ENCODE measurements at regions not wholly inside any gene's neighbourhood (a gene's known extent, or its start where the extent isn't known, plus 50 kb on each side); places are given as distances from the start of the nearest gene placed in this dataset.
"Not testable (repeated sequence)": the region's sequence is repeated elsewhere in the genome, so short reads cannot be mapped to it uniquely, and the experiment has no call there.

DNA sequence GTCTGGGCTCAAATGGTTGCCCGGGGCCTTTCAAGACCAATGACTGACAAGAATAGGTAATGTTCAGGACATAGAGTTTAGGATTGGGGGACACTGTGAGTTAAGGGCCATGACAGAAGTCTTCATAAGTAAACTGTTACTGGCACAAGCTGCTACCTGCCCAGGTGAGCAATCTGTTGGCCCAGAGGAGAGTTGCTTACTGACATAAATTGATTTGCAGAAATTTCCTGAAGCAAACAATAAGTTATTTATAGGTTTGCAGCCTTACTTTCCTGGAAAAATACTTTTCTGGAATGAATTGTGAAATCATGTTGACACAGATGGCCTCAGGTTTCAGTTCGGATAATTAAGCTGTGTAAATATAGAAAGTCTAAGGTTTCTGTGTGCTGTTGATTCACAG lies 202.8 kb upstream of the C1QTNF3 start:
- not testable (repeated sequence) for DNase-seq; ATAC-seq; H3K27me3 Mint-ChIP-seq; H3K36me3 Mint-ChIP-seq (ENCODE audit: low read depth); H3K4me1 Mint-ChIP-seq; H3K9me3 ChIP-seq (ENCODE audit: control insufficient read depth, low read length, poor library complexity, severe bottlenecking)
- Mint-ChIP-seq H3K27ac (peak overlapping the region; percentile 45), H3K4me3 (peak overlapping the region; percentile 73)

DNA sequence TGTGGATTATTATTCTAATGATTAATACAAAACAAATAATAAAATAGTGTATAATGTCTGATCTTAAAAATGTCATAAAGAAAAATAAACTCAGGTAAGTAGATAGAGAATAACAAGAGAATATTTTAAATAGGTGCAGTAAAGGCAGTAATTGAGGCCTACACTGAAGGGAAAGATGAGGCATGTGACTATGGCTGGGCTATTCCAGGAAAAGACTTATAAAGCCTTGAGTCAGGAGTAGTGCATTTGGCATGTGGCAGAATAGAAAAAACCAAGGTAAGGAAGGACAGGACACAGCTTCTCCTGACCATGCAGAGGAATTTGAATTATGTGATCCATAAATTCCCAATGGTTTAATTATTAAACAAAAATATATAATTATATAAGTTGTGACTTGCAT lies 215.6 kb upstream of the C1QTNF3 start:
- H3K27me3 Mint-ChIP-seq; H3K9me3 ChIP-seq (ENCODE audit: control insufficient read depth, low read length, poor library complexity, severe bottlenecking); ATAC-seq; DNase-seq; H3K4me3 Mint-ChIP-seq; H3K4me1 Mint-ChIP-seq; H3K36me3 Mint-ChIP-seq (ENCODE audit: low read depth); H3K27ac Mint-ChIP-seq: not testable (repeated sequence)

DNA sequence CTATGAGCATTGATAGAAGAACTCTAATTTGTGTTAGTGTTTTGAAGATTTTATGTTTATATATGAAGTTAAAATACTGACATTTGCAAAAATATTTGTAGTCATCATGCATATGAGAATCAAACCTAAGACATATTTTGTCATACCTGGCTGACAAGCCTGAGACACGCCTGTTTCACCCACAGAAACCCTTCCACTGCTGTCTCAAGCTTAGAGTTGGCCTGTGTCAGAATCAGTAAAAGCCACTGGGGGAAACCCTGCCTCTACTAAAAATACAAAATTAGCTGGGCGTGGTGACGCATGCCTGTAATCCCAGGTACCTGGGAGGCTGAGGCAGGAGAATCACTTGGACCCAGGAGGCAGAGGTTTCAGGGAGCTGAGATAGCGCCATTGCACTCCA lies 218.0 kb upstream of the C1QTNF3 start:
- H3K27ac Mint-ChIP-seq; H3K36me3 Mint-ChIP-seq (ENCODE audit: low read depth); H3K27me3 Mint-ChIP-seq; DNase-seq; ATAC-seq; H3K9me3 ChIP-seq (ENCODE audit: control insufficient read depth, low read length, poor library complexity, severe bottlenecking); H3K4me1 Mint-ChIP-seq; H3K4me3 Mint-ChIP-seq: not testable (repeated sequence)

DNA sequence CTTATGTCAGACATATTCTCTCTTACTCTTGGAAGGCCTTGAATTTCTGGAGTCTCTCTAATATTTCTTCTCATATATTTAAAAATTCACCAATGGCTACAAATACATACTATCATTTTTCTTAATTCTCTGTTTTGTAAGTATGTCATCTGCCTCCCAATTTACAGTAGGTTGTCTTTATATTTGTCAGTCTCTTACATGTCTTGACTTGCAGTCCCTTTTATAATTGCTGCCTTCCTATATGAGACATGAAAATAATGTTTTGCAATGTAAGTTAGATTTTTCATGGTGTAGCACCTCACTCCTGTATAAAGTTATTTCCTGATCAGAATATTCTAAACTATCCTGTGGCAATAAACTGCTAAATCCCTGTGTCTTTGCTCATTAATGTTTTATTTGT lies 223.1 kb upstream of the C1QTNF3 start:
- H3K27me3 Mint-ChIP-seq; H3K9me3 ChIP-seq (ENCODE audit: control insufficient read depth, low read length, poor library complexity, severe bottlenecking); H3K4me1 Mint-ChIP-seq; H3K36me3 Mint-ChIP-seq (ENCODE audit: low read depth); ATAC-seq; H3K4me3 Mint-ChIP-seq; DNase-seq; H3K27ac Mint-ChIP-seq: not testable (repeated sequence)

DNA sequence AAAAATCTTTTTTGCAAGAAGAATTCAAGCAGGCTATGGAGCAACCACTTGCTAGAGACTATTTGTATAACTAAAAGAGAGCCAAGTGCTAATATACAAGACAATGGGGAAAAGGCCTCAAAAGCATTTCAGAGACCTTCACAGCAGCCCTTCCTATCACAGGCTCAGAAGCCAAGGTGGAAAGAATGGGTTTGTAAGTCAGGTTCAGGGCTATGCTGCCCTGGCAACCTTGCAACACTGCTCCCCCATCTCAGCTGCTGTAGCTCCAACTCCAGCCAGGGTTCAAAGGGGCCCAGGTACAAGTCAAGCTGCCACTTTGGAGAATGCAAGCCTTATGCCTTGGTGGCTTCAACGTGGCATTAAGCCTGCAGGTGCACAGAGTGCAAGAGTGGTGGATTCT lies 253.7 kb upstream of the C1QTNF3 start:
- not testable (repeated sequence) for H3K36me3 Mint-ChIP-seq (ENCODE audit: low read depth); H3K27me3 Mint-ChIP-seq; H3K9me3 ChIP-seq (ENCODE audit: control insufficient read depth, low read length, poor library complexity, severe bottlenecking); H3K4me3 Mint-ChIP-seq; H3K4me1 Mint-ChIP-seq; H3K27ac Mint-ChIP-seq; ATAC-seq; DNase-seq

DNA sequence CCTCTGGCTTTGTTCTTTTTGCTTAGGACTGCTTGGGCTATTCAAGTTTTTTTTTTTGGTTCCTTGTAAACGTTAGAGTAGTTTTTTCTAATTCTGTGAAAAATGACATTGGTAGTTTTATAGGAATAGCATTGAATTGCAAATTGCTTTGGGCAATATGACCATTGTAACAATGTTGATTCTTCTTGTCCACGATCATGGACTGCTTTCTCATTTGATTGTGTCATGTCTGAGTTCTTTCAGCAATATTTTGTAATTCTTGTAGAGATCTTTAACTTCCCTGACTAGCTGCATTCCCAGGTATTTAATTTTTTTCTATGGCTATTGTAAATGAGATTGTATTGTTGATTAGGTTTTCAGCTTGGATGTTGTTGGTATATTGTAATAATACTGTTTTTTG lies 286.2 kb upstream of the C1QTNF3 start:
- not testable (repeated sequence) for H3K9me3 ChIP-seq (ENCODE audit: control insufficient read depth, low read length, poor library complexity, severe bottlenecking); H3K4me1 Mint-ChIP-seq; H3K27me3 Mint-ChIP-seq; H3K36me3 Mint-ChIP-seq (ENCODE audit: low read depth); DNase-seq; H3K4me3 Mint-ChIP-seq; H3K27ac Mint-ChIP-seq; ATAC-seq

DNA sequence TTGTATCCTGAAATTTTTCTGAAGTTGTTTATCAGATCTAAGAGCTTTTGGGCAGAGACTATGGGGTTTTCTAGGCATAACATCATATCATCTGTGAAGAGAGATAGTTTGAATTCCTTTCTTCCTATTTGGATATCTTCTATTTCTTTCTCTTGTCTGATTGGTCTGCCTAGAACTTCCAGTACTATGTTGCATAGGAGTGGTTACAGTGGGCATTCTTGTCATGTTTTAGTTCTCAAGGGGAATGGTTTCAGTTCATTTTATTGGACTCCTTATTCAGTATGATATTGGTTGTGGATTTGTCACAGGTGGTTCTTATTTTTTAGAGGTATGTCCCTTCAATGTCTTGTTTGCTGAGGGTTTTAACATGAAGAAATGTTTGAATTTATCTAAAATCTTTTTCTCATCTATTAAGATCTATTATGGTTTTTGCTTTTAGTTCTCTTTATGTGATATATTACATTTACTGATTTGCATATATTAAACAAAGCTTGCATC lies 286.6 kb upstream of the C1QTNF3 start:
- H3K4me3 Mint-ChIP-seq; H3K36me3 Mint-ChIP-seq (ENCODE audit: low read depth); ATAC-seq; DNase-seq; H3K9me3 ChIP-seq (ENCODE audit: control insufficient read depth, low read length, poor library complexity, severe bottlenecking); H3K4me1 Mint-ChIP-seq; H3K27ac Mint-ChIP-seq; H3K27me3 Mint-ChIP-seq: not testable (repeated sequence)

DNA sequence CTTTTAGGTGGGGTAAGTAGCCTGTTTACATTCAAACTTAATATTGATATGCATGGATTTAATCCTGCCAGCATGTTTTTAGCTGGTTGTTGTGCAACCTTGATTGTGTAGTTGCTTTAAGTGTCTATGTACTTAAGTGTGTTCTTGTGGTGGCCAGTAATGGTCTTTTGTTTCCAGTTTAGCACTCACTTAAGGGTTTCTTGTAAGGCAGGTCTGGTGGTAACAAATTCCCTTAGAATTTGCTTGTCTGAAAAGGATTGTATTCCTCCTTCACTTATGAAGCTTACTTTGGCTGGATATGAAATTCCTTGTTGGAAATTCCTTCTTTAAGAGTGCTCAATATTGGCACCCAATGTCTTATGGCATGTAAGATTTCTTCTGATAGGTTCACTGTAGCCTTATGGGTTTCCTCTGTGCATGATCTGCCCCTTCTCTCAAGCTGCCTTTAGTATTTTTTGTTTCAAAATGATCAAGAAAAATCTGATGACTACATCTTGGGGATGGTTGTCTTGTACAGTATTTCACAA lies 289.0 kb upstream of the C1QTNF3 start:
- H3K27ac Mint-ChIP-seq; DNase-seq; H3K4me1 Mint-ChIP-seq; H3K27me3 Mint-ChIP-seq; H3K36me3 Mint-ChIP-seq (ENCODE audit: low read depth); H3K9me3 ChIP-seq (ENCODE audit: control insufficient read depth, low read length, poor library complexity, severe bottlenecking); H3K4me3 Mint-ChIP-seq; ATAC-seq: not testable (repeated sequence)

DNA sequence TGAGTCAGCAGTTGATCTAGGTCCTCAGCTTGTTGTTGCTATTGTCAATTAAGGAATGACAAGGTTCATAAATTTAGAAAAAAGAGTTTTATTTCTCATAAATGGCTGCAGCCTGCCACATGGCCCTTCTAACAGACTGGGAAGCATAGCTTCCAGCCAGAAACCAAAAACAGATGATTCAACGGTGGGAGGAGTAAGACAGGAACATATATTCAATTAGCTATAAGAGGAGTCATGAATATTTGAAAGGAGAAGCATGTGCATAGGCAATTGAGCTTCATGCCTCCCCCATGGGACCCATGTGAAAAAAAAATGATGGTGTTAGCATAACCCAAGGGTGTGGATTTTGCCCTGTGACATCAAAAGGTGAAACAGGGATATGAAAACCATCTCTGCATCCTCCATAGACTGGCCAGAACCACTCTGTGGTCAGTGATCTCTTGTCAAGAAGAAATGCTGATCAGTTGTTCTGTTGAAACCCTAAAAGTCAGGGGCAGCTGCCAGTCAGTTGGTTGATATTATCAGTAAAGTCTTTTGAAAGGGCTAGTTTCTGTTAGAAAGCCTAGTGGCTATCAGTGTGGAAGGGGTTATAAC lies 296.5 kb upstream of the C1QTNF3 start:
- H3K4me1 Mint-ChIP-seq, ATAC-seq, H3K27ac Mint-ChIP-seq: not testable (repeated sequence)

DNA sequence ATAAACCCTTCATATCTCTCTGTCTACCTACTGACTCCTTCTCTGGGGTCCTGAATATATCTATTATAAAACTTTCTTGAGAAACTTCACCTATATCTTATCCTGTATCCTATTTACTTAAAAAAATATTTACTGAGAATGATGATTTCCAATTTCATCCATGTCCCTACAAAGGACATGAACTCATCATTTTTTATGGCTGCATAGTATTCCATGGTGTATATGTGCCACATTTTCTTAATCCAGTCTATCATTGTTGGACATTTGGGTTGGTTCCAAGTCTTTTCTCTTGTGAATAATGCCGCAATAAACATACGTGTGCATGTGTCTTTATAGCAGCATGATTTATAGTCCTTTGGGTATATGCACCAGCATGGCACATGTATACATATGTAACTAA lies 301.7 kb upstream of the RAI14 start:
- not testable (repeated sequence) for H3K27me3 Mint-ChIP-seq; H3K4me3 Mint-ChIP-seq; ATAC-seq; H3K9me3 ChIP-seq (ENCODE audit: control insufficient read depth, low read length, poor library complexity, severe bottlenecking); H3K27ac Mint-ChIP-seq; H3K36me3 Mint-ChIP-seq (ENCODE audit: low read depth); DNase-seq; H3K4me1 Mint-ChIP-seq

More for the DNA sequence above, 296.5 kb upstream of the C1QTNF3 start:
- H3K9me3 ChIP-seq (ENCODE audit: control insufficient read depth, low read length, poor library complexity, severe bottlenecking); H3K4me3 Mint-ChIP-seq; H3K36me3 Mint-ChIP-seq (ENCODE audit: low read depth); DNase-seq; H3K27me3 Mint-ChIP-seq: not testable (repeated sequence)

DNA sequence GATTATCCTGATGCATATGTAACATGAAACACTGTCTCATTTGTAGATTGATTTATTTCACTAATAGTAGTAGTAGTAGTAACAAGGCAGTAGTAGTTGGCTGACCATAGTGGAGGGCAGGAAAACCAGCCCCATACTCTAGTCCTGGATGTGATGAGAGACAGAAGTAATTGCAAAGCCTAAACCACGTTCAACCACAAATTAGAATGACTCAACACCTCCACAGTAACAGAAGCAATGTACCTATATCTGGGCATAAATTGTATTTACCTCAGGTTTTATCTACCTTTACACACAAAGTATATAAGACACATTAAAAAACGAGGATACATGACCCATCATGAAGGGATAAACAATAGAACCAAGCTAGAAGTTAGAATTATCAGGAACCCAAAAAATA lies 284.7 kb upstream of the RAI14 start:
- H3K9me3 ChIP-seq (ENCODE audit: control insufficient read depth, low read length, poor library complexity, severe bottlenecking); H3K36me3 Mint-ChIP-seq (ENCODE audit: low read depth); H3K4me1 Mint-ChIP-seq; H3K27ac Mint-ChIP-seq; DNase-seq; ATAC-seq; H3K27me3 Mint-ChIP-seq; H3K4me3 Mint-ChIP-seq: not testable (repeated sequence)

DNA sequence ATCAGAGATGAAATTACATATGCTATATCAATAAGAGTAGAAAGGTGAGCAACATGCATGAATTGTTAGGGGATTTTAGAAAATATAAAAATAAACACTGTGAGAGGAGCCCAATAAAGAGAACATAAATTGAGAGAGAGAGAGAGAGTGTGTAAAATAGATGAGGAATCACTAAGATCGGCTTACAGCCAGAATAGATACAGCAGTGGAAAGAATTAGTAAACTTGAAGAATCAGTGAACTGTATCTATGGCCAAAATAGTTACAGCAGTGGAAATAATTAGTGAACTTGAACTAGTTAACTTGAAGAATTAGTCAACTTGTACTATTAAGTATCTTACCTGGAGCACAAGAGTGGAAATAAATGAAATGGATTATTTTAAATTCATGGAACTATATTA lies 284.3 kb upstream of the RAI14 start:
- not testable (repeated sequence) for H3K27me3 Mint-ChIP-seq, H3K4me3 Mint-ChIP-seq

DNA sequence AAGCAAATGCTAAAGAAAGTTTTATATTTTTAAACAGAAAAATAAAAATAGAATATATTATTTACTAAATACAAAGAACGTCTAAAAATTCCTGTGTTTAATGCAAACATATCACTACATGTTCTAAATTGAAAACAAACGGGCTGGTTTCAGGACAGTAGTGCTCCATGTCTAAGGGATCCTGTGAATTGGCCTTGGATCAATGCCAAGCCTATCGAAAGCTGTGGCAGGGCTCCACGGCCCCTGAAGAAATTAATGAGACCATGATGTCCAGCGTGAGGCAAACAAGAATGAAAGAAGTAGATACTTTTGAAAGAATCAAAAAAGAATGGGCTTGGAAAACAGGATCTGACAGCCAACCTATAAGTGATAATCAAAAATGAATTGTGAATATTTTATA lies 283.4 kb upstream of the RAI14 start:
- H3K4me1 Mint-ChIP-seq; H3K9me3 ChIP-seq (ENCODE audit: control insufficient read depth, low read length, poor library complexity, severe bottlenecking); H3K27me3 Mint-ChIP-seq; ATAC-seq; DNase-seq; H3K36me3 Mint-ChIP-seq (ENCODE audit: low read depth); H3K4me3 Mint-ChIP-seq; H3K27ac Mint-ChIP-seq: not testable (repeated sequence)

More for the DNA sequence above, 284.3 kb upstream of the RAI14 start:
- not testable (repeated sequence) for H3K27ac Mint-ChIP-seq; ATAC-seq; H3K36me3 Mint-ChIP-seq (ENCODE audit: low read depth); H3K9me3 ChIP-seq (ENCODE audit: control insufficient read depth, low read length, poor library complexity, severe bottlenecking); DNase-seq; H3K4me1 Mint-ChIP-seq

DNA sequence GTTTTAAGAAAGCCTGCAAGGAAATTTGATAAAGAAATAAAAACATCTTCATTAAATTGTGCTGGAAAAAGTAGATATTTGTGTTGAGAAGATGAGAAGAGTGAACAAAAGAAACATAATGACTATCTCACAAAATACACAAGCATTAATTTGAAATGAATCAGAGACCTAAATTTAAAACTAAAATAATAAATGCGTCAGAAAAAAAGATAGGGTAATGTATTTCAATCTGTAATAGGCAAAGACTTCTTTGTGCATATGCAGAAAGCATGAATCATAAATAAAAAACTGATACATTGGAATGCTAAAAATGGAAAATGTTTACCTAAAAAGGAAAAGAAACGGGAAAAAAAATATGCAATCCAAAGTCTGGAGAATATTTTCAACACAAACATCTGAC lies 278.5 kb upstream of the RAI14 start:
- not testable (repeated sequence) for DNase-seq, H3K27me3 Mint-ChIP-seq, H3K27ac Mint-ChIP-seq

More for the DNA sequence above, 278.5 kb upstream of the RAI14 start:
- not testable (repeated sequence) for ATAC-seq; H3K4me1 Mint-ChIP-seq; H3K36me3 Mint-ChIP-seq (ENCODE audit: low read depth); H3K4me3 Mint-ChIP-seq; H3K9me3 ChIP-seq (ENCODE audit: control insufficient read depth, low read length, poor library complexity, severe bottlenecking)

Measured in T-helper 17 cell (primary cell).